ENCODE measurements at regions not wholly inside any gene's neighbourhood (a gene's known extent, or its start where the extent isn't known, plus 50 kb on each side); places are given as distances from the start of the nearest gene placed in this dataset.

- TF ChIP-seq CTCF (IDR thresholded peaks at IDR 0.05) (no peak), POLR2A (IDR thresholded peaks at IDR 0.05) (no peak)
Observed at GRCh38 chr3:95334461-95334860, 1271.6 kb downstream of the NSUN3 start.
